Choroid plexus epithelial cell (primary cell): ENCODE measurements at regions not wholly inside any gene's neighbourhood (a gene's known extent, or its start where the extent isn't known, plus 50 kb on each side); places are given as distances from the start of the nearest gene placed in this dataset.

Experiments used
- DNase-seq: peaks from one replicate; pipeline ENCODE4 v3.0.0-alpha.2; 2010; ENCODE audit warnings: low read depth
- H3K4me3 ChIP-seq: 2 replicates; pipeline ENCODE4 v1.5.1; 2011; ENCODE audit warnings: low read depth, mild to moderate bottlenecking, control low read depth, low read length, moderate library complexity
- CTCF ChIP-seq: conservative IDR thresholded peaks from 2 replicates; pipeline ENCODE4 v1.5.1; 2011; ENCODE audit warnings: low read depth, mild to moderate bottlenecking, control low read depth, inconsistent platforms, low read length, moderate library complexity

- H3K4me3 ChIP-seq = no peak overlapping the region
- TF ChIP-seq CTCF = no peak
- no peak for DNase-seq
Observed at GRCh38 chr9:1335174-1335573, 285.0 kb downstream of the DMRT2 start.

GRCh38 chr9:1337169-1337568 lies 287.0 kb downstream of the DMRT2 start:
- no peak overlapping the region for H3K4me3 ChIP-seq
- no peak for TF ChIP-seq CTCF
- DNase-seq = no peak

GRCh38 chr9:1340390-1340789 lies 290.2 kb downstream of the DMRT2 start:
- no peak for DNase-seq
- H3K4me3 ChIP-seq = no peak overlapping the region
- TF ChIP-seq CTCF = no peak

- DNase-seq = no peak
- no peak overlapping the region for H3K4me3 ChIP-seq
- no peak for TF ChIP-seq CTCF
Observed at GRCh38 chr9:1353291-1353690, 303.1 kb downstream of the DMRT2 start.

GRCh38 chr9:1354086-1354485 lies 303.9 kb downstream of the DMRT2 start:
- TF ChIP-seq CTCF = no peak
- H3K4me3 ChIP-seq = no peak overlapping the region
- DNase-seq = no peak

- H3K4me3 ChIP-seq = no peak overlapping the region
- no peak for DNase-seq
- TF ChIP-seq CTCF = no peak
Observed at GRCh38 chr9:1354606-1355005, 304.4 kb downstream of the DMRT2 start.

GRCh38 chr9:1355656-1356055 lies 305.5 kb downstream of the DMRT2 start:
- no peak for TF ChIP-seq CTCF
- no peak for DNase-seq
- H3K4me3 ChIP-seq = no peak overlapping the region
